ENCODE measurements at regions not wholly inside any gene's neighbourhood (a gene's known extent, or its start where the extent isn't known, plus 50 kb on each side); places are given as distances from the start of the nearest gene placed in this dataset.
"Not testable (repeated sequence)": the region's sequence is repeated elsewhere in the genome, so short reads cannot be mapped to it uniquely, and the experiment has no call there.

- no peak for DNase-seq
Measured at GRCh38 chr18:41690332-41691127, 264.5 kb upstream of the PIK3C3 start.

- DNase-seq = no peak
Measured at GRCh38 chr18:41687138-41687537, 267.9 kb upstream of the PIK3C3 start.

GRCh38 chr18:41681138-41681880, 273.7 kb upstream of the PIK3C3 start:
- DNase-seq = no peak

GRCh38 chr18:41674506-41674905, 280.5 kb upstream of the PIK3C3 start:
- no peak for DNase-seq

- DNase-seq = no peak
Measured at GRCh38 chr18:41666231-41666630, 288.8 kb upstream of the PIK3C3 start.

GRCh38 chr18:41665210-41665609, 289.8 kb upstream of the PIK3C3 start:
- DNase-seq = no peak

- DNase-seq = no peak
Measured at GRCh38 chr18:41660654-41661053, 294.4 kb upstream of the PIK3C3 start.

- no peak for DNase-seq
Measured at GRCh38 chr18:41659438-41660130, 295.4 kb upstream of the PIK3C3 start.

- no peak for DNase-seq
Measured at GRCh38 chr18:41657189-41657588, 297.8 kb upstream of the PIK3C3 start.

- DNase-seq = no peak
Measured at GRCh38 chr18:41655074-41655473, 300.0 kb upstream of the PIK3C3 start.

- DNase-seq = no peak
Measured at GRCh38 chr18:41647914-41648313, 307.1 kb upstream of the PIK3C3 start.

- no peak for DNase-seq
Measured at GRCh38 chr18:41646915-41647620, 308.0 kb upstream of the PIK3C3 start.

- no peak for DNase-seq
Measured at GRCh38 chr18:41645589-41646360, 309.3 kb upstream of the PIK3C3 start.

GRCh38 chr18:41644466-41644865, 310.6 kb upstream of the PIK3C3 start:
- DNase-seq = no peak

- DNase-seq = no peak
Measured at GRCh38 chr18:41643427-41643826, 311.6 kb upstream of the PIK3C3 start.

- DNase-seq = no peak
Measured at GRCh38 chr18:41642756-41643155, 312.3 kb upstream of the PIK3C3 start.

- no peak for DNase-seq
Measured at GRCh38 chr18:41639218-41639617, 315.8 kb upstream of the PIK3C3 start.

GRCh38 chr18:41631723-41632285, 323.2 kb upstream of the PIK3C3 start:
- DNase-seq = not testable (repeated sequence)

- DNase-seq = no peak
Measured at GRCh38 chr18:41630232-41630886, 324.7 kb upstream of the PIK3C3 start.

GRCh38 chr18:41624460-41624859, 330.6 kb upstream of the PIK3C3 start:
- no peak for DNase-seq

GRCh38 chr18:41621177-41621576, 333.9 kb upstream of the PIK3C3 start:
- DNase-seq = no peak

Measured in CD4-positive, alpha-beta T cell treated with Interleukin-17A for 4 hours (primary cell).